OCI-LY7 (cell line): ENCODE measurements at regions not wholly inside any gene's neighbourhood (a gene's known extent, or its start where the extent isn't known, plus 50 kb on each side); places are given as distances from the start of the nearest gene placed in this dataset.

ENCODE experiments used
- BruUV-seq: library from RNA; stranded (reverse); fragments of 400-500 nt; replicated peaks from 2 replicates; lab custom pipeline; 2021; lab: Mats Ljungman, UMichigan
- CTCF ChIA-PET: fragments of 300-600 bp; sonication (Branson Sonifier 250); formaldehyde crosslinking; loops from one replicate; lab custom pipeline; 2022; ENCODE audit warnings: antibody characterized with exemption; ENCODE audit not compliant: unreplicated experiment; lab: Charles Lee
- POLR2A ChIA-PET: fragments of 300-600 bp; sonication (Branson Sonifier 250); formaldehyde crosslinking; loops from one replicate; lab custom pipeline; 2022; ENCODE audit warnings: antibody characterized with exemption; lab: Charles Lee
- DNase-seq: peaks from one replicate; pipeline ENCODE4 v3.0.0-alpha.2; 2015; ENCODE audit warnings: low spot score
- H2AFZ ChIP-seq: fragments of 200-600 bp; sonication (generic), shearing (Covaris generic); 2 replicates; pipeline ENCODE4 v1.6.1; 2014; ENCODE audit warnings: mild to moderate bottlenecking, antibody characterized with exemption, low read length, moderate library complexity
- H3K27ac ChIP-seq: fragments of 200-600 bp; sonication (generic); 2 replicates; pipeline ENCODE4 v1.5.1; 2014; ENCODE audit warnings: mixed run types, low read depth, mild to moderate bottlenecking, moderate library complexity, low read length, inconsistent platforms; ENCODE audit not compliant: poor library complexity, severe bottlenecking
- H3K36me3 ChIP-seq: fragments of 200-600 bp; sonication (generic); 2 replicates; pipeline ENCODE4 v1.6.1; 2014; ENCODE audit warnings: mild to moderate bottlenecking, antibody characterized with exemption, low read length, moderate library complexity, mixed read lengths; ENCODE audit not compliant: insufficient read depth
- H3K4me1 ChIP-seq: fragments of 200-600 bp; sonication (generic); 2 replicates; pipeline ENCODE4 v1.5.1; 2014; ENCODE audit warnings: mild to moderate bottlenecking, low read length; ENCODE audit not compliant: insufficient read depth, poor library complexity, severe bottlenecking
- H3K4me2 ChIP-seq: fragments of 200-600 bp; sonication (generic); 2 replicates; pipeline ENCODE4 v1.6.1; 2014; ENCODE audit warnings: mild to moderate bottlenecking, low read length
- H3K4me3 ChIP-seq: fragments of 200-600 bp; sonication (generic); 2 replicates; pipeline ENCODE4 v1.5.1; 2014; ENCODE audit warnings: mild to moderate bottlenecking, low read depth, low read length; ENCODE audit not compliant: poor library complexity, severe bottlenecking
- H3K79me2 ChIP-seq: fragments of 200-600 bp; sonication (generic); 2 replicates; pipeline ENCODE4 v1.6.1; 2016; ENCODE audit warnings: low read depth, mild to moderate bottlenecking, low read length, moderate library complexity, mixed read lengths; ENCODE audit not compliant: insufficient read depth
- H3K9me2 ChIP-seq: fragments of 200-600 bp; sonication (generic); 2 replicates; pipeline ENCODE4 v1.6.1; 2016; ENCODE audit warnings: mild to moderate bottlenecking, low read length, mixed read lengths; ENCODE audit not compliant: insufficient read depth
- H3K9me3 ChIP-seq: fragments of 200-600 bp; sonication (generic); 2 replicates; pipeline ENCODE4 v1.6.1; 2014; ENCODE audit warnings: mild to moderate bottlenecking, mixed run types, low read length, mixed read lengths
- H4K20me1 ChIP-seq: fragments of 200-600 bp; sonication (generic); 2 replicates; pipeline ENCODE4 v1.6.1; 2014; ENCODE audit warnings: mild to moderate bottlenecking, antibody characterized with exemption, low read length, moderate library complexity, mixed read lengths; ENCODE audit not compliant: insufficient read depth
- EZH2phosphoT487 ChIP-seq: fragments of 200-600 bp; sonication (generic); IDR thresholded peaks from 2 replicates; pipeline ENCODE4 v1.6.1; 2018; ENCODE audit warnings: low read depth, borderline replicate concordance, mild to moderate bottlenecking, mixed run types, antibody characterized with exemption, low read length, moderate library complexity, mixed read lengths
- intact Hi-C: fragments of 100-400 bp; cut with micrococcal nuclease; formaldehyde crosslinking; loops from one replicate; pipeline ENCODE4 v1.10.0; 2022; ENCODE audit not compliant: unreplicated experiment
- TF ChIP-seq, protein P1 (sequence below): fragments of 200-600 bp; sonication (generic); conservative IDR thresholded peaks from 2 replicates; pipeline ENCODE4 v1.5.1; 2014; ENCODE audit warnings: mild to moderate bottlenecking, antibody characterized with exemption, low read length, moderate library complexity, mixed read lengths

DNA sequence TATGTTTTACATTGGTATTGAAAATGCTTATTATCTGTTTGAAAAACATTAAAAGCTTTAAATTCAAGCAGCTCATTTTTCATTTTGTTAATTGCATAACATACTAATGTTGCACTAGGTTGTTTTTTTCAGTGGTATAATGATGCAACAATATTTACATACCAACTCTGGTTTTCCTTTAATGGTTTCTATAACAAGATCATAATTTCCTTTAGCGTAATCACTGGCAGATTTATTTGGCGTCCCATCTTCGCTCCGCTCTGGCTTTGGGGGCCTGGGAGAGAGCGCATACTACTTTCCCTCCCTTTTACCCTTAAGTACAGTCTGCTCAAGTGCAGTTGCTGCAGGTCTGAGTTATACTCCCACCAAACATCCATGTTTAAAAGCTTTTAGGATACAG lies 574.1 kb downstream of the PRKD1 start:
- Histone ChIP-seq H2AFZ (no peak overlapping the region), H3K4me2 (no peak overlapping the region), H3K4me1 (no peaks in the 10 kb centered on the region), H3K9me2 (no peaks in the 10 kb centered on the region), H3K9me3 (0 out of 2 replicates have a peak, but pooled peaks cover 3% of the 10 kb centered on the region), H4K20me1 (no peaks in the 10 kb centered on the region), H3K27ac (no peak overlapping the region), H3K4me3 (no peak overlapping the region), H3K79me2 (no peaks in the 10 kb centered on the region), H3K36me3 (no peaks in the 10 kb centered on the region)
- CTCF ChIA-PET: no interaction called here
- POLR2A ChIA-PET: no interaction called here
- BruUV-seq: no TSS peak
- intact Hi-C loops: no loop called here
- TF ChIP-seq EZH2phosphoT487: no peak
- TF ChIP-seq, protein P1, sequence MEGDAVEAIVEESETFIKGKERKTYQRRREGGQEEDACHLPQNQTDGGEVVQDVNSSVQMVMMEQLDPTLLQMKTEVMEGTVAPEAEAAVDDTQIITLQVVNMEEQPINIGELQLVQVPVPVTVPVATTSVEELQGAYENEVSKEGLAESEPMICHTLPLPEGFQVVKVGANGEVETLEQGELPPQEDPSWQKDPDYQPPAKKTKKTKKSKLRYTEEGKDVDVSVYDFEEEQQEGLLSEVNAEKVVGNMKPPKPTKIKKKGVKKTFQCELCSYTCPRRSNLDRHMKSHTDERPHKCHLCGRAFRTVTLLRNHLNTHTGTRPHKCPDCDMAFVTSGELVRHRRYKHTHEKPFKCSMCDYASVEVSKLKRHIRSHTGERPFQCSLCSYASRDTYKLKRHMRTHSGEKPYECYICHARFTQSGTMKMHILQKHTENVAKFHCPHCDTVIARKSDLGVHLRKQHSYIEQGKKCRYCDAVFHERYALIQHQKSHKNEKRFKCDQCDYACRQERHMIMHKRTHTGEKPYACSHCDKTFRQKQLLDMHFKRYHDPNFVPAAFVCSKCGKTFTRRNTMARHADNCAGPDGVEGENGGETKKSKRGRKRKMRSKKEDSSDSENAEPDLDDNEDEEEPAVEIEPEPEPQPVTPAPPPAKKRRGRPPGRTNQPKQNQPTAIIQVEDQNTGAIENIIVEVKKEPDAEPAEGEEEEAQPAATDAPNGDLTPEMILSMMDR: no peak
- no peak for DNase-seq

DNA sequence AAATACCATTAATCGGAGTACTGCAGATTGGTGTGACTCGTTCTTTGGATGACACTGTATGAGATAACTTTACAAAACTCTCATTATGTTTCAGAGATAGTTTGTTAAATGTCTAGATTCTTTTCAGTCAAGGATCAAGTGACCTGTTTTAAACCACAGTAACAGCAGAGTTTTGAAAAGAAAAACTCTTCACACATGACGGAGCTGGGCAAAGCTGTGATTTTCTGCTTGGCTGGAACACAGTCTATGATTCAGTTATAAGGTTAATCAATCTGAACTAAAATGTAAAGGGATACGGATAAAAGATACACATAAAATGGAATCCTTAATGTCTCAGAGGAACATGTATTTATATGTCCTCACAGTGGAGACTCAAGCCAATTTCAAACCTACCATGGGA lies 573.2 kb downstream of the PRKD1 start:
- intact Hi-C loops: no loop called here
- H3K27ac ChIP-seq: no peak overlapping the region
- TF ChIP-seq EZH2phosphoT487: no peak
- TF ChIP-seq, protein P1: no peak
- H3K4me1 ChIP-seq: no peaks in the 10 kb centered on the region
- H3K9me2 ChIP-seq: no peaks in the 10 kb centered on the region
- BruUV-seq: no TSS peak
- no peaks in the 10 kb centered on the region for H3K79me2 ChIP-seq
- DNase-seq: no peak
- H3K9me3 ChIP-seq: 0 out of 2 replicates have a peak, but pooled peaks cover 3% of the 10 kb centered on the region
- H3K4me3 ChIP-seq: no peak overlapping the region
- no peaks in the 10 kb centered on the region for H3K36me3 ChIP-seq
- H3K4me2 ChIP-seq: no peak overlapping the region
- POLR2A ChIA-PET: interaction anchor here (0.6 kb wide), 1 partner anchor 1179 kb away, joined by 3 read pairs; no protein-coding TSS in a partner anchor
- H2AFZ ChIP-seq: no peak overlapping the region
- H4K20me1 ChIP-seq: no peaks in the 10 kb centered on the region
- CTCF ChIA-PET: no interaction called here

DNA sequence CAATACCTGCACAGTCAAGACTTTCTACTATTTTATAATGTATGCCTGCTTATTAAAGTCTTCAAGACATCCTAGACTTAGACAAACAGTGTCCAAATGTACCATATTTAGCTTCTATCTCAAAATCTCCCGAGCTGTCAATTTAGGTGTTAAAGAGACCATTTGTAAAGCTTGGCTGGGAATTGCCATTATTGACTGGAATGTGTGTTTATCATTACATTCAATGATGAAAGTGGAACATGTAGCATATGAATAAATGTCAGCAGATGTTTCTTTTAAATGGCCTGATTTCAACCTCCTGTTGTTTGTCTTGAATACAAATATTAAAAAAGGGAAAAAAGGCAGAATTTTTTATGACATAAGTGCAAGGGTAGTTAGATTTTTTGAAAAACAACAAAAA lies 572.3 kb downstream of the PRKD1 start:
- no TSS peak for BruUV-seq
- no peak for DNase-seq
- no peaks in the 10 kb centered on the region for H3K4me1 ChIP-seq
- no peaks in the 10 kb centered on the region for H4K20me1 ChIP-seq
- no peak overlapping the region for H2AFZ ChIP-seq
- no peaks in the 10 kb centered on the region for H3K36me3 ChIP-seq
- CTCF ChIA-PET: no interaction called here
- H3K79me2 ChIP-seq: no peaks in the 10 kb centered on the region
- 0 out of 2 replicates have a peak, but pooled peaks cover 3% of the 10 kb centered on the region for H3K9me3 ChIP-seq
- H3K4me3 ChIP-seq: no peak overlapping the region
- POLR2A ChIA-PET: interaction anchor here (0.6 to 0.8 kb wide), 2 partner anchors 263 to 1180 kb away, joined by 3 to 4 read pairs; no protein-coding TSS in a partner anchor
- H3K4me2 ChIP-seq: no peak overlapping the region
- no peak overlapping the region for H3K27ac ChIP-seq
- TF ChIP-seq, protein P1: no peak
- no peak for TF ChIP-seq EZH2phosphoT487
- intact Hi-C loops: no loop called here
- H3K9me2 ChIP-seq: no peaks in the 10 kb centered on the region
